H9 (cell line): ENCODE measurements at regions not wholly inside any gene's neighbourhood (a gene's known extent, or its start where the extent isn't known, plus 50 kb on each side); places are given as distances from the start of the nearest gene placed in this dataset.

Experiments
- DNase-seq: peaks from one replicate; pipeline ENCODE4 v3.0.0-alpha.2; 2017
- H2AFZ ChIP-seq: one replicate; pipeline ENCODE4 v1.6.1; 2013; ENCODE audit warnings: mild to moderate bottlenecking, low read length, control low read depth, moderate library complexity
- H2AK5ac ChIP-seq: 2 replicates; pipeline ENCODE4 v1.6.1; 2013; ENCODE audit warnings: low read length, control low read depth, mixed read lengths; ENCODE audit not compliant: insufficient read length
- H2BK120ac ChIP-seq: one replicate; pipeline ENCODE4 v1.6.1; 2013; ENCODE audit warnings: low read depth, mild to moderate bottlenecking, low read length, control low read depth, inconsistent platforms; ENCODE audit not compliant: poor library complexity, severe bottlenecking
- H2BK12ac ChIP-seq: 2 replicates; pipeline ENCODE4 v1.6.1; 2013; ENCODE audit warnings: low read length, control low read depth, mixed read lengths, low read depth; ENCODE audit not compliant: insufficient read length
- H2BK15ac ChIP-seq: 2 replicates; pipeline ENCODE4 v1.6.1; 2013; ENCODE audit warnings: low read depth, low read length, control low read depth
- H2BK20ac ChIP-seq: one replicate; pipeline ENCODE4 v1.6.1; 2013; ENCODE audit warnings: low read depth, mild to moderate bottlenecking, low read length, control low read depth, inconsistent platforms; ENCODE audit not compliant: poor library complexity, severe bottlenecking
- H2BK5ac ChIP-seq: 2 replicates; pipeline ENCODE4 v1.6.1; 2013; ENCODE audit warnings: low read length, control low read depth, mixed read lengths; ENCODE audit not compliant: insufficient read length
- H3K14ac ChIP-seq: 2 replicates; pipeline ENCODE4 v1.6.1; 2013; ENCODE audit warnings: low read length, control low read depth; ENCODE audit not compliant: insufficient read depth
- H3K18ac ChIP-seq: 2 replicates; pipeline ENCODE4 v1.6.1; 2013; ENCODE audit warnings: low read depth, mild to moderate bottlenecking, mixed read lengths, low read length, control low read depth; ENCODE audit not compliant: insufficient read length
- H3K23ac ChIP-seq: 2 replicates; pipeline ENCODE4 v1.6.1; 2013; ENCODE audit warnings: low read length, control low read depth, mixed read lengths, low read depth; ENCODE audit not compliant: insufficient read length
- H3K23me2 ChIP-seq: 2 replicates; pipeline ENCODE4 v1.6.1; 2013; ENCODE audit warnings: low read depth, mild to moderate bottlenecking, mixed read lengths, low read length, control low read depth; ENCODE audit not compliant: insufficient read length, poor library complexity, severe bottlenecking
- H3K27ac ChIP-seq: 2 replicates; pipeline ENCODE4 v1.5.1; 2013; ENCODE audit warnings: low read length, control low read depth, mixed read lengths, low read depth; ENCODE audit not compliant: insufficient read length
- H3K27me3 ChIP-seq: 2 replicates; pipeline ENCODE4 v1.6.1; 2013; ENCODE audit warnings: low read length, control low read depth, inconsistent platforms; ENCODE audit not compliant: insufficient read depth
- H3K4ac ChIP-seq: 2 replicates; pipeline ENCODE4 v1.6.1; 2013; ENCODE audit warnings: low read depth, mild to moderate bottlenecking, control low read depth, inconsistent platforms, low read length, moderate library complexity
- H3K4me1 ChIP-seq: 2 replicates; pipeline ENCODE4 v1.6.1; 2013; ENCODE audit warnings: low read length, control low read depth, inconsistent platforms; ENCODE audit not compliant: insufficient read depth
- H3K4me2 ChIP-seq: 2 replicates; pipeline ENCODE4 v1.6.1; 2013; ENCODE audit warnings: low read length, control low read depth, mixed read lengths; ENCODE audit not compliant: insufficient read length, insufficient read depth
- H3K56ac ChIP-seq: 2 replicates; pipeline ENCODE4 v1.6.1; 2013; ENCODE audit warnings: low read depth, mild to moderate bottlenecking, mixed read lengths, low read length, control low read depth; ENCODE audit not compliant: insufficient read length
- H3K79me1 ChIP-seq: 2 replicates; pipeline ENCODE4 v1.6.1; 2013; ENCODE audit warnings: low read depth, mild to moderate bottlenecking, moderate library complexity, low read length, control low read depth, inconsistent platforms; ENCODE audit not compliant: insufficient read depth, poor library complexity, severe bottlenecking
- H3K79me2 ChIP-seq: 2 replicates; pipeline ENCODE4 v1.6.1; 2013; ENCODE audit warnings: low read length, control low read depth, inconsistent platforms; ENCODE audit not compliant: insufficient read depth
- H3K9ac ChIP-seq: 2 replicates; pipeline ENCODE4 v1.6.1; 2013; ENCODE audit warnings: low read length, control low read depth, mixed read lengths; ENCODE audit not compliant: insufficient read length; ENCODE audit errors: extremely low read depth
- H3K9me3 ChIP-seq: one replicate; pipeline ENCODE4 v1.6.1; 2013; ENCODE audit warnings: low read depth, low read length, inconsistent platforms; ENCODE audit not compliant: control insufficient read depth
- H3T11ph ChIP-seq: one replicate; pipeline ENCODE4 v1.6.1; 2013; ENCODE audit warnings: mild to moderate bottlenecking, low read length, control low read depth, inconsistent platforms
- H4K20me1 ChIP-seq: one replicate; pipeline ENCODE4 v1.6.1; 2013; ENCODE audit not compliant: control insufficient read depth, insufficient read length, insufficient read depth
- H4K5ac ChIP-seq: 2 replicates; pipeline ENCODE4 v1.6.1; 2013; ENCODE audit warnings: low read depth, mild to moderate bottlenecking, mixed read lengths, low read length, control low read depth; ENCODE audit not compliant: insufficient read length
- H4K8ac ChIP-seq: replicated peaks from 2 replicates; pipeline ENCODE4 v1.6.1; 2013; ENCODE audit warnings: low read length, control low read depth, mixed read lengths, low read depth; ENCODE audit not compliant: insufficient read length
- H4K91ac ChIP-seq: 2 replicates; pipeline ENCODE4 v1.6.1; 2013; ENCODE audit warnings: low read depth, mild to moderate bottlenecking, moderate library complexity, mixed read lengths, low read length, control low read depth; ENCODE audit not compliant: insufficient read length
- H3K27ac Mint-ChIP-seq, 3 experiments: 2 replicates in 2 of 3; 3 replicates in 1 of 3; pipeline ENCODE4 v1.8.0; 2020 to 2021; ENCODE audit warnings: mixed read lengths in 3 of 3, mild to moderate bottlenecking in 1 of 3, moderate library complexity in 1 of 3
- H3K27me3 Mint-ChIP-seq: 2 replicates; pipeline ENCODE4 v1.8.0; 2021; ENCODE audit warnings: low read depth, mild to moderate bottlenecking, moderate library complexity, mixed read lengths
- H3K36me3 Mint-ChIP-seq, 3 experiments: 2 replicates in 2 of 3; 3 replicates in 1 of 3; pipeline ENCODE4 v1.8.0; 2020 to 2021; ENCODE audit warnings: low read depth in 3 of 3, mixed read lengths in 3 of 3; ENCODE audit not compliant: insufficient read depth in 1 of 3
- H3K4me1 Mint-ChIP-seq, 2 experiments: 2 replicates each; pipeline ENCODE4 v1.8.0; 2020; ENCODE audit warnings: mixed read lengths in 2 of 2
- H3K4me3 Mint-ChIP-seq, 2 experiments: 2 replicates in 1 of 2; 3 replicates in 1 of 2; pipeline ENCODE4 v1.8.0; 2020 to 2021; ENCODE audit warnings: mild to moderate bottlenecking in 2 of 2, mixed read lengths in 2 of 2, moderate library complexity in 1 of 2
- H3K9me3 Mint-ChIP-seq, 2 experiments: 2 replicates in 1 of 2; 3 replicates in 1 of 2; pipeline ENCODE4 v1.8.0; 2020; ENCODE audit warnings: mild to moderate bottlenecking in 2 of 2, mixed read lengths in 2 of 2, moderate library complexity in 1 of 2
- WGBS: extraction: QIAGEN DNeasy Blood & Tissue Kit; methylation state at CpG from one replicate; pipeline ENCODE4 v1.1.7; 2013; ENCODE audit warnings: missing lambda C conversion rate, low lambda C conversion rate, mixed read lengths; ENCODE audit not compliant: insufficient read length; ENCODE audit errors: extremely low coverage; 5-methylcytosine and 5-hydroxymethylcytosine counted together
- TF ChIP-seq, protein P1 (sequence below): fragments of 200-600 bp; sonication (generic); conservative IDR thresholded peaks from 3 replicates; pipeline ENCODE4 v1.8.0; 2021; ENCODE audit warnings: antibody characterized with exemption, mild to moderate bottlenecking

DNA sequence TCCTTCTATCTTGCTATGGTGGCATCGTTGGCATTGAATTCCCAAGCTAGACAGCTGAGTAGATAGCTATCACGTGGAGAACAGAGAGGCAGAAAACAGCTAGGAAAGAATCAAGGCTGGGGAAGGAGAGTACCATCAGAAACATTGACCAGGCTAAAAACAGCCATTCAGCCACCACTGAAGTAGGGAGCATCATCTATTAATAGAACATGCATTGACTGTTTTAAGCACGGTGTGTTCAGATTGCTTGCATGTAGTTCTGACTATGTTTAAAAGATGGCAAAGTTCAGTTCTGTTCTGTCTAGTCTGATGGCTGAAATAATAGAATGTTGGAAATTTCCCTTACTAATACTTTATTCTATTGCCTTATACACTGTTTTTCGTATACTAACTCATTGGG lies 413.0 kb downstream of the GABRB3 start:
- TF ChIP-seq, protein P1, sequence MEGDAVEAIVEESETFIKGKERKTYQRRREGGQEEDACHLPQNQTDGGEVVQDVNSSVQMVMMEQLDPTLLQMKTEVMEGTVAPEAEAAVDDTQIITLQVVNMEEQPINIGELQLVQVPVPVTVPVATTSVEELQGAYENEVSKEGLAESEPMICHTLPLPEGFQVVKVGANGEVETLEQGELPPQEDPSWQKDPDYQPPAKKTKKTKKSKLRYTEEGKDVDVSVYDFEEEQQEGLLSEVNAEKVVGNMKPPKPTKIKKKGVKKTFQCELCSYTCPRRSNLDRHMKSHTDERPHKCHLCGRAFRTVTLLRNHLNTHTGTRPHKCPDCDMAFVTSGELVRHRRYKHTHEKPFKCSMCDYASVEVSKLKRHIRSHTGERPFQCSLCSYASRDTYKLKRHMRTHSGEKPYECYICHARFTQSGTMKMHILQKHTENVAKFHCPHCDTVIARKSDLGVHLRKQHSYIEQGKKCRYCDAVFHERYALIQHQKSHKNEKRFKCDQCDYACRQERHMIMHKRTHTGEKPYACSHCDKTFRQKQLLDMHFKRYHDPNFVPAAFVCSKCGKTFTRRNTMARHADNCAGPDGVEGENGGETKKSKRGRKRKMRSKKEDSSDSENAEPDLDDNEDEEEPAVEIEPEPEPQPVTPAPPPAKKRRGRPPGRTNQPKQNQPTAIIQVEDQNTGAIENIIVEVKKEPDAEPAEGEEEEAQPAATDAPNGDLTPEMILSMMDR = no peak
- H2BK12ac ChIP-seq = no peak overlapping the region

More for the DNA sequence above, 413.0 kb downstream of the GABRB3 start:
- H3K23ac ChIP-seq = no peak overlapping the region
- H4K20me1 ChIP-seq = no peaks in the 10 kb centered on the region
- H2AK5ac ChIP-seq = no peak overlapping the region
- H2AFZ ChIP-seq = no peak overlapping the region
- H3K4ac ChIP-seq = no peak overlapping the region
- H3K27me3 ChIP-seq = no peaks in the 10 kb centered on the region
- no peak overlapping the region for H3K27ac ChIP-seq
- H3K4me1 ChIP-seq = 0 out of 2 replicates have a peak, but pooled peaks cover 2% of the 10 kb centered on the region
- no peak overlapping the region for H3T11ph ChIP-seq
- H4K91ac ChIP-seq = no peak overlapping the region
- DNase-seq = no peak
- no peak overlapping the region for H3K27ac Mint-ChIP-seq
- 0 out of 7 replicates have a peak, but pooled peaks cover 0 to 3% (median 0%) of the 10 kb centered on the region in 3 experiments for H3K36me3 Mint-ChIP-seq
- H3K4me1 Mint-ChIP-seq = peaks cover 7% of the 10 kb centered on the region in 2 experiments
- H2BK120ac ChIP-seq = no peak overlapping the region
- H3K27me3 Mint-ChIP-seq = no peaks in the 10 kb centered on the region; the same call in 1 of the 2 replicates
- H3K14ac ChIP-seq = no peak overlapping the region
- no peak overlapping the region for H3K4me3 Mint-ChIP-seq
- H3K18ac ChIP-seq = no peak overlapping the region
- no peaks in the 10 kb centered on the region for H3K79me1 ChIP-seq
- no peak overlapping the region for H2BK20ac ChIP-seq
- no peaks in the 10 kb centered on the region for H3K9me3 ChIP-seq
- H3K9me3 Mint-ChIP-seq = peaks cover 0 to 5% of the 10 kb centered on the region in 2 experiments; a peak in 3 of 5 replicates
- no peak overlapping the region for H3K9ac ChIP-seq
- H3K79me2 ChIP-seq = no peaks in the 10 kb centered on the region
- no peaks in the 10 kb centered on the region for H3K23me2 ChIP-seq
- H2BK5ac ChIP-seq = no peak overlapping the region
- H3K56ac ChIP-seq = no peak overlapping the region
- H3K4me2 ChIP-seq = no peak overlapping the region
- WGBS = no CpG with 5 or more reads among the region's 4 CpGs
- H4K8ac ChIP-seq = no peak overlapping the region
- no peak overlapping the region for H4K5ac ChIP-seq
- H2BK15ac ChIP-seq = no peak overlapping the region
